H9 (cell line): ENCODE measurements at regions not wholly inside any gene's neighbourhood (a gene's known extent, or its start where the extent isn't known, plus 50 kb on each side); places are given as distances from the start of the nearest gene placed in this dataset.

Experiments
- DNase-seq: peaks from one replicate; pipeline ENCODE4 v3.0.0-alpha.2; 2017
- H2AFZ ChIP-seq: one replicate; pipeline ENCODE4 v1.6.1; 2013; ENCODE audit warnings: mild to moderate bottlenecking, low read length, control low read depth, moderate library complexity
- H2AK5ac ChIP-seq: 2 replicates; pipeline ENCODE4 v1.6.1; 2013; ENCODE audit warnings: low read length, control low read depth, mixed read lengths; ENCODE audit not compliant: insufficient read length
- H2BK120ac ChIP-seq: one replicate; pipeline ENCODE4 v1.6.1; 2013; ENCODE audit warnings: low read depth, mild to moderate bottlenecking, low read length, control low read depth, inconsistent platforms; ENCODE audit not compliant: poor library complexity, severe bottlenecking
- H2BK12ac ChIP-seq: 2 replicates; pipeline ENCODE4 v1.6.1; 2013; ENCODE audit warnings: low read length, control low read depth, mixed read lengths, low read depth; ENCODE audit not compliant: insufficient read length
- H2BK15ac ChIP-seq: 2 replicates; pipeline ENCODE4 v1.6.1; 2013; ENCODE audit warnings: low read depth, low read length, control low read depth
- H2BK20ac ChIP-seq: one replicate; pipeline ENCODE4 v1.6.1; 2013; ENCODE audit warnings: low read depth, mild to moderate bottlenecking, low read length, control low read depth, inconsistent platforms; ENCODE audit not compliant: poor library complexity, severe bottlenecking
- H2BK5ac ChIP-seq: 2 replicates; pipeline ENCODE4 v1.6.1; 2013; ENCODE audit warnings: low read length, control low read depth, mixed read lengths; ENCODE audit not compliant: insufficient read length
- H3K14ac ChIP-seq: 2 replicates; pipeline ENCODE4 v1.6.1; 2013; ENCODE audit warnings: low read length, control low read depth; ENCODE audit not compliant: insufficient read depth
- H3K18ac ChIP-seq: 2 replicates; pipeline ENCODE4 v1.6.1; 2013; ENCODE audit warnings: low read depth, mild to moderate bottlenecking, mixed read lengths, low read length, control low read depth; ENCODE audit not compliant: insufficient read length
- H3K23ac ChIP-seq: 2 replicates; pipeline ENCODE4 v1.6.1; 2013; ENCODE audit warnings: low read length, control low read depth, mixed read lengths, low read depth; ENCODE audit not compliant: insufficient read length
- H3K23me2 ChIP-seq: 2 replicates; pipeline ENCODE4 v1.6.1; 2013; ENCODE audit warnings: low read depth, mild to moderate bottlenecking, mixed read lengths, low read length, control low read depth; ENCODE audit not compliant: insufficient read length, poor library complexity, severe bottlenecking
- H3K27ac ChIP-seq: 2 replicates; pipeline ENCODE4 v1.5.1; 2013; ENCODE audit warnings: low read length, control low read depth, mixed read lengths, low read depth; ENCODE audit not compliant: insufficient read length
- H3K27me3 ChIP-seq: 2 replicates; pipeline ENCODE4 v1.6.1; 2013; ENCODE audit warnings: low read length, control low read depth, inconsistent platforms; ENCODE audit not compliant: insufficient read depth
- H3K4ac ChIP-seq: 2 replicates; pipeline ENCODE4 v1.6.1; 2013; ENCODE audit warnings: low read depth, mild to moderate bottlenecking, control low read depth, inconsistent platforms, low read length, moderate library complexity
- H3K4me1 ChIP-seq: 2 replicates; pipeline ENCODE4 v1.6.1; 2013; ENCODE audit warnings: low read length, control low read depth, inconsistent platforms; ENCODE audit not compliant: insufficient read depth
- H3K4me2 ChIP-seq: 2 replicates; pipeline ENCODE4 v1.6.1; 2013; ENCODE audit warnings: low read length, control low read depth, mixed read lengths; ENCODE audit not compliant: insufficient read length, insufficient read depth
- H3K56ac ChIP-seq: 2 replicates; pipeline ENCODE4 v1.6.1; 2013; ENCODE audit warnings: low read depth, mild to moderate bottlenecking, mixed read lengths, low read length, control low read depth; ENCODE audit not compliant: insufficient read length
- H3K79me1 ChIP-seq: 2 replicates; pipeline ENCODE4 v1.6.1; 2013; ENCODE audit warnings: low read depth, mild to moderate bottlenecking, moderate library complexity, low read length, control low read depth, inconsistent platforms; ENCODE audit not compliant: insufficient read depth, poor library complexity, severe bottlenecking
- H3K79me2 ChIP-seq: 2 replicates; pipeline ENCODE4 v1.6.1; 2013; ENCODE audit warnings: low read length, control low read depth, inconsistent platforms; ENCODE audit not compliant: insufficient read depth
- H3K9ac ChIP-seq: 2 replicates; pipeline ENCODE4 v1.6.1; 2013; ENCODE audit warnings: low read length, control low read depth, mixed read lengths; ENCODE audit not compliant: insufficient read length; ENCODE audit errors: extremely low read depth
- H3K9me3 ChIP-seq: one replicate; pipeline ENCODE4 v1.6.1; 2013; ENCODE audit warnings: low read depth, low read length, inconsistent platforms; ENCODE audit not compliant: control insufficient read depth
- H3T11ph ChIP-seq: one replicate; pipeline ENCODE4 v1.6.1; 2013; ENCODE audit warnings: mild to moderate bottlenecking, low read length, control low read depth, inconsistent platforms
- H4K20me1 ChIP-seq: one replicate; pipeline ENCODE4 v1.6.1; 2013; ENCODE audit not compliant: control insufficient read depth, insufficient read length, insufficient read depth
- H4K5ac ChIP-seq: 2 replicates; pipeline ENCODE4 v1.6.1; 2013; ENCODE audit warnings: low read depth, mild to moderate bottlenecking, mixed read lengths, low read length, control low read depth; ENCODE audit not compliant: insufficient read length
- H4K8ac ChIP-seq: replicated peaks from 2 replicates; pipeline ENCODE4 v1.6.1; 2013; ENCODE audit warnings: low read length, control low read depth, mixed read lengths, low read depth; ENCODE audit not compliant: insufficient read length
- H4K91ac ChIP-seq: 2 replicates; pipeline ENCODE4 v1.6.1; 2013; ENCODE audit warnings: low read depth, mild to moderate bottlenecking, moderate library complexity, mixed read lengths, low read length, control low read depth; ENCODE audit not compliant: insufficient read length
- H3K27ac Mint-ChIP-seq, 3 experiments: 2 replicates in 2 of 3; 3 replicates in 1 of 3; pipeline ENCODE4 v1.8.0; 2020 to 2021; ENCODE audit warnings: mixed read lengths in 3 of 3, mild to moderate bottlenecking in 1 of 3, moderate library complexity in 1 of 3
- H3K27me3 Mint-ChIP-seq: 2 replicates; pipeline ENCODE4 v1.8.0; 2021; ENCODE audit warnings: low read depth, mild to moderate bottlenecking, moderate library complexity, mixed read lengths
- H3K36me3 Mint-ChIP-seq, 3 experiments: 2 replicates in 2 of 3; 3 replicates in 1 of 3; pipeline ENCODE4 v1.8.0; 2020 to 2021; ENCODE audit warnings: low read depth in 3 of 3, mixed read lengths in 3 of 3; ENCODE audit not compliant: insufficient read depth in 1 of 3
- H3K4me1 Mint-ChIP-seq, 2 experiments: 2 replicates each; pipeline ENCODE4 v1.8.0; 2020; ENCODE audit warnings: mixed read lengths in 2 of 2
- H3K4me3 Mint-ChIP-seq, 2 experiments: 2 replicates in 1 of 2; 3 replicates in 1 of 2; pipeline ENCODE4 v1.8.0; 2020 to 2021; ENCODE audit warnings: mild to moderate bottlenecking in 2 of 2, mixed read lengths in 2 of 2, moderate library complexity in 1 of 2
- H3K9me3 Mint-ChIP-seq, 2 experiments: 2 replicates in 1 of 2; 3 replicates in 1 of 2; pipeline ENCODE4 v1.8.0; 2020; ENCODE audit warnings: mild to moderate bottlenecking in 2 of 2, mixed read lengths in 2 of 2, moderate library complexity in 1 of 2
- WGBS: extraction: QIAGEN DNeasy Blood & Tissue Kit; methylation state at CpG from one replicate; pipeline ENCODE4 v1.1.7; 2013; ENCODE audit warnings: missing lambda C conversion rate, low lambda C conversion rate, mixed read lengths; ENCODE audit not compliant: insufficient read length; ENCODE audit errors: extremely low coverage; 5-methylcytosine and 5-hydroxymethylcytosine counted together
- TF ChIP-seq, protein P1 (sequence below): fragments of 200-600 bp; sonication (generic); conservative IDR thresholded peaks from 3 replicates; pipeline ENCODE4 v1.8.0; 2021; ENCODE audit warnings: antibody characterized with exemption, mild to moderate bottlenecking

- H2BK5ac ChIP-seq, result no peak overlapping the region
- H3K79me1 ChIP-seq, result no peaks in the 10 kb centered on the region
- no peak overlapping the region for H3K4me2 ChIP-seq
- H2BK120ac ChIP-seq, result no peak overlapping the region
- no peak overlapping the region for H3K18ac ChIP-seq
- Mint-ChIP-seq H3K27me3 (no peaks in the 10 kb centered on the region), H3K4me3 (no peak overlapping the region), H3K9me3 (no peaks in the 10 kb centered on the region; a peak in 1 of 5 replicates), H3K36me3 (no peaks in the 10 kb centered on the region), H3K27ac (no peak overlapping the region), H3K4me1 (0 out of 4 replicates have a peak, but pooled peaks cover 0 to 2% of the 10 kb centered on the region in 2 experiments)
- H4K91ac ChIP-seq, result no peak overlapping the region
- no peak overlapping the region for H3K9ac ChIP-seq
- H3K4me1 ChIP-seq, result no peaks in the 10 kb centered on the region
- H3K56ac ChIP-seq, result no peak overlapping the region
- no peak overlapping the region for H4K8ac ChIP-seq
- no peaks in the 10 kb centered on the region; the same call in 1 of the 2 replicates for H3K79me2 ChIP-seq
- TF ChIP-seq, protein P1, sequence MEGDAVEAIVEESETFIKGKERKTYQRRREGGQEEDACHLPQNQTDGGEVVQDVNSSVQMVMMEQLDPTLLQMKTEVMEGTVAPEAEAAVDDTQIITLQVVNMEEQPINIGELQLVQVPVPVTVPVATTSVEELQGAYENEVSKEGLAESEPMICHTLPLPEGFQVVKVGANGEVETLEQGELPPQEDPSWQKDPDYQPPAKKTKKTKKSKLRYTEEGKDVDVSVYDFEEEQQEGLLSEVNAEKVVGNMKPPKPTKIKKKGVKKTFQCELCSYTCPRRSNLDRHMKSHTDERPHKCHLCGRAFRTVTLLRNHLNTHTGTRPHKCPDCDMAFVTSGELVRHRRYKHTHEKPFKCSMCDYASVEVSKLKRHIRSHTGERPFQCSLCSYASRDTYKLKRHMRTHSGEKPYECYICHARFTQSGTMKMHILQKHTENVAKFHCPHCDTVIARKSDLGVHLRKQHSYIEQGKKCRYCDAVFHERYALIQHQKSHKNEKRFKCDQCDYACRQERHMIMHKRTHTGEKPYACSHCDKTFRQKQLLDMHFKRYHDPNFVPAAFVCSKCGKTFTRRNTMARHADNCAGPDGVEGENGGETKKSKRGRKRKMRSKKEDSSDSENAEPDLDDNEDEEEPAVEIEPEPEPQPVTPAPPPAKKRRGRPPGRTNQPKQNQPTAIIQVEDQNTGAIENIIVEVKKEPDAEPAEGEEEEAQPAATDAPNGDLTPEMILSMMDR, result no peak
- H2BK20ac ChIP-seq, result no peak overlapping the region
- no peak overlapping the region for H2AFZ ChIP-seq
- H2AK5ac ChIP-seq, result no peak overlapping the region
- no peak overlapping the region for H3K23ac ChIP-seq
- no peaks in the 10 kb centered on the region for H3K23me2 ChIP-seq
- no peak for DNase-seq
- no peak overlapping the region for H3K14ac ChIP-seq
- no peak overlapping the region for H3K4ac ChIP-seq
- no peaks in the 10 kb centered on the region for H3K27me3 ChIP-seq
- H4K20me1 ChIP-seq, result no peaks in the 10 kb centered on the region
- H3K9me3 ChIP-seq, result no peaks in the 10 kb centered on the region
- H4K5ac ChIP-seq, result no peak overlapping the region
- H2BK15ac ChIP-seq, result no peak overlapping the region
- no peak overlapping the region for H3T11ph ChIP-seq
- no peak overlapping the region for H2BK12ac ChIP-seq
- no CpG with 5 or more reads among the region's 6 CpGs for WGBS
- H3K27ac ChIP-seq, result no peak overlapping the region
Measured at GRCh38 chr6:51467231-51467952, 620.0 kb downstream of the PKHD1 start.
